GM12878 (cell line): ENCODE measurements at regions not wholly inside any gene's neighbourhood (a gene's known extent, or its start where the extent isn't known, plus 50 kb on each side); places are given as distances from the start of the nearest gene placed in this dataset.

Source experiments
- CBX5 ChIP-seq: sonication (generic); IDR thresholded peaks from 2 replicates; pipeline ENCODE4 v1.6.1; 2016; ENCODE audit warnings: low read depth, moderate library complexity, mild to moderate bottlenecking, inconsistent platforms
- CEBPZ ChIP-seq: fragments of 150-350 bp; IDR thresholded peaks from 2 replicates; pipeline ENCODE4 v1.6.1; 2016; ENCODE audit warnings: low read depth, low read length
- CHD2 ChIP-seq: IDR thresholded peaks from 2 replicates; pipeline ENCODE4 v1.6.1; 2011; ENCODE audit warnings: low read depth, low read length, improper control_type of control experiment, borderline replicate concordance
- CREB1 ChIP-seq: IDR thresholded peaks from 2 replicates; pipeline ENCODE4 v1.6.1; 2012; ENCODE audit warnings: low read depth, mild to moderate bottlenecking, inconsistent platforms
- EP300 ChIP-seq, 2 experiments: fragments of 150-350 bp in 1 of 2; IDR thresholded peaks; 2 replicates each; pipeline ENCODE4 v1.6.1; 2011 to 2012; ENCODE audit warnings: low read depth in 2 of 2, low read length in 2 of 2, borderline replicate concordance in 1 of 2, improper control_type of control experiment in 1 of 2, inconsistent platforms in 1 of 2; ENCODE audit not compliant: control insufficient read depth in 1 of 2
- IKZF2 ChIP-seq, 2 experiments: fragments of 450-650 bp; IDR thresholded peaks; 2 replicates each; pipeline ENCODE4 v1.6.1; 2017; ENCODE audit warnings: mild to moderate bottlenecking in 2 of 2, moderate library complexity in 2 of 2
- IRF5 ChIP-seq: fragments of 450-650 bp; IDR thresholded peaks from 2 replicates; pipeline ENCODE4 v1.6.1; 2017; ENCODE audit warnings: borderline replicate concordance
- KLF5 ChIP-seq: fragments of 450-650 bp; IDR thresholded peaks from 2 replicates; pipeline ENCODE4 v1.6.1; 2014; ENCODE audit warnings: mild to moderate bottlenecking; ENCODE audit not compliant: partially characterized antibody
- MEF2A ChIP-seq: IDR thresholded peaks from 2 replicates; pipeline ENCODE4 v1.6.1; 2011; ENCODE audit warnings: low read depth, mild to moderate bottlenecking, low read length, moderate library complexity; ENCODE audit not compliant: insufficient read depth
- MYB ChIP-seq: fragments of 150-350 bp; IDR thresholded peaks from 2 replicates; pipeline ENCODE4 v1.6.1; 2014; ENCODE audit warnings: mild to moderate bottlenecking, low read depth, low read length, borderline replicate concordance
- NR2C1 ChIP-seq: fragments of 450-650 bp; IDR thresholded peaks from 2 replicates; pipeline ENCODE4 v1.6.1; 2017; ENCODE audit warnings: antibody characterized with exemption, mild to moderate bottlenecking, moderate library complexity
- NR2C2 ChIP-seq: IDR thresholded peaks from 2 replicates; pipeline ENCODE4 v1.6.1; 2011; ENCODE audit warnings: borderline replicate concordance, low read depth; ENCODE audit not compliant: control insufficient read depth, insufficient read length
- POLR2AphosphoS2 ChIP-seq: IDR thresholded peaks from 2 replicates; pipeline ENCODE4 v1.6.1; 2011; ENCODE audit warnings: low read depth, mild to moderate bottlenecking, low read length, improper control_type of control experiment, moderate library complexity
- RUNX3 ChIP-seq: IDR thresholded peaks from 2 replicates; pipeline ENCODE4 v1.6.1; 2012; ENCODE audit warnings: low read length, inconsistent platforms
- SKIL ChIP-seq: fragments of 450-650 bp; IDR thresholded peaks from 2 replicates; pipeline ENCODE4 v1.6.1; 2017; ENCODE audit warnings: mild to moderate bottlenecking, low read depth, inconsistent platforms; ENCODE audit not compliant: poor library complexity, severe bottlenecking
- SMAD1 ChIP-seq: fragments of 450-650 bp; IDR thresholded peaks from 2 replicates; pipeline ENCODE4 v1.6.1; 2018; ENCODE audit warnings: mild to moderate bottlenecking, low read depth; ENCODE audit not compliant: partially characterized antibody
- TAF1 ChIP-seq: IDR thresholded peaks from 2 replicates; pipeline ENCODE4 v1.6.1; 2011; ENCODE audit warnings: mild to moderate bottlenecking, low read depth, low read length, borderline replicate concordance
- TCF12 ChIP-seq: IDR thresholded peaks from 2 replicates; pipeline ENCODE4 v1.6.1; 2011; ENCODE audit warnings: low read depth, mild to moderate bottlenecking, low read length
- ZNF217 ChIP-seq: fragments of 450-650 bp; IDR thresholded peaks from 2 replicates; pipeline ENCODE4 v1.6.1; 2017; ENCODE audit warnings: antibody characterized with exemption, mild to moderate bottlenecking
- ZNF622 ChIP-seq: fragments of 450-650 bp; IDR thresholded peaks from 2 replicates; pipeline ENCODE4 v1.6.1; 2017; ENCODE audit warnings: mild to moderate bottlenecking, inconsistent platforms
- TF ChIP-seq, protein P1 (sequence below): fragments of 450-650 bp; IDR thresholded peaks from 2 replicates; pipeline ENCODE4 v1.6.1; 2016; ENCODE audit warnings: mild to moderate bottlenecking, moderate library complexity, borderline replicate concordance

DNA sequence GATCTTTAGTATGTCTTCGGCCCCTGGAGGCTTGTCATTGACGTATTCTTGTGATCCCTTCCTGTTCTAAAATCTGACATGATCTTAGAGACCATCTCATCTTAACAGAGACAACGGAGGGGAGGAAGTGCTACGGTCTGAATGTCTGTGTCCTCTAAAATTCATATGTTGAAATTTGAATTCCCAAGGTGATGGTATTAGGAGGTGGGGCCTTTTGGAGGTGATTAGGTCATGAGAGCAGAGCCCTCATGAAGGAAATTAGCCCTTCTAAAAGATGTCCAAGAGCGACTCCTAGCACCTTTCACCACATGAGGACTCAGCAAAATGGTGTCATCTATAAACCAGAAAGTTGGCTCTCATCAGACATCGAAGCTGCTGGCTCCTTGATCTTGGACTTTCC lies 233.2 kb upstream of the CMC1 start (continued):
- TF ChIP-seq SKIL (peak; percentile 45), CREB1 (no peak), CBX5 (no peak), MYB (no peak), RUNX3 (no peak), POLR2AphosphoS2 (no peak), MEF2A (no peak), CEBPZ (no peak), IKZF2 (IDR thresholded peaks at IDR 0.05) (peak; percentile 33 to 52; a peak in 2 of 4 replicates), TCF12 (no peak), CHD2 (no peak), NR2C1 (peak; percentile 17; the same call in 1 of the 2 replicates), TAF1 (no peak), SMAD1 (peak; percentile 63), ZNF622 (no peak), IRF5 (no peak), KLF5 (peak; percentile 15), ZNF217 (peak; percentile 63; the same call in 1 of the 2 replicates), NR2C2 (no peak), EP300 (IDR thresholded peaks at IDR 0.05; ENCODE audit: borderline replicate concordance in 1 of 2, control insufficient read depth in 1 of 2, low read depth in 2 of 2, low read length in 2 of 2) (peak in 1 of 2 experiments; percentile 22; a peak in 1 of 4 replicates)
- TF ChIP-seq, protein P1, sequence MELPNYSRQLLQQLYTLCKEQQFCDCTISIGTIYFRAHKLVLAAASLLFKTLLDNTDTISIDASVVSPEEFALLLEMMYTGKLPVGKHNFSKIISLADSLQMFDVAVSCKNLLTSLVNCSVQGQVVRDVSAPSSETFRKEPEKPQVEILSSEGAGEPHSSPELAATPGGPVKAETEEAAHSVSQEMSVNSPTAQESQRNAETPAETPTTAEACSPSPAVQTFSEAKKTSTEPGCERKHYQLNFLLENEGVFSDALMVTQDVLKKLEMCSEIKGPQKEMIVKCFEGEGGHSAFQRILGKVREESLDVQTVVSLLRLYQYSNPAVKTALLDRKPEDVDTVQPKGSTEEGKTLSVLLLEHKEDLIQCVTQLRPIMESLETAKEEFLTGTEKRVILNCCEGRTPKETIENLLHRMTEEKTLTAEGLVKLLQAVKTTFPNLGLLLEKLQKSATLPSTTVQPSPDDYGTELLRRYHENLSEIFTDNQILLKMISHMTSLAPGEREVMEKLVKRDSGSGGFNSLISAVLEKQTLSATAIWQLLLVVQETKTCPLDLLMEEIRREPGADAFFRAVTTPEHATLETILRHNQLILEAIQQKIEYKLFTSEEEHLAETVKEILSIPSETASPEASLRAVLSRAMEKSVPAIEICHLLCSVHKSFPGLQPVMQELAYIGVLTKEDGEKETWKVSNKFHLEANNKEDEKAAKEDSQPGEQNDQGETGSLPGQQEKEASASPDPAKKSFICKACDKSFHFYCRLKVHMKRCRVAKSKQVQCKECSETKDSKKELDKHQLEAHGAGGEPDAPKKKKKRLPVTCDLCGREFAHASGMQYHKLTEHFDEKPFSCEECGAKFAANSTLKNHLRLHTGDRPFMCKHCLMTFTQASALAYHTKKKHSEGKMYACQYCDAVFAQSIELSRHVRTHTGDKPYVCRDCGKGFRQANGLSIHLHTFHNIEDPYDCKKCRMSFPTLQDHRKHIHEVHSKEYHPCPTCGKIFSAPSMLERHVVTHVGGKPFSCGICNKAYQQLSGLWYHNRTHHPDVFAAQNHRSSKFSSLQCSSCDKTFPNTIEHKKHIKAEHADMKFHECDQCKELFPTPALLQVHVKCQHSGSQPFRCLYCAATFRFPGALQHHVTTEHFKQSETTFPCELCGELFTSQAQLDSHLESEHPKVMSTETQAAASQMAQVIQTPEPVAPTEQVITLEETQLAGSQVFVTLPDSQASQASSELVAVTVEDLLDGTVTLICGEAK = no peak
